A549 (cell line): ENCODE measurements at regions not wholly inside any gene's neighbourhood (a gene's known extent, or its start where the extent isn't known, plus 50 kb on each side); places are given as distances from the start of the nearest gene placed in this dataset.

ENCODE experiments used
- ATAC-seq, 2 experiments: fragments of 200-7000 bp in 1 of 2; fragments of >200 bp in 1 of 2; cut with Nextera tagmentation in 1 of 2; cut with Tn5 transposase in 1 of 2; 3 replicates each; pipeline versions ENCODE4 v1.8.0 to v1.9.1; 2018 to 2020; ENCODE audit warnings: mild to moderate bottlenecking in 1 of 2, moderate library complexity in 1 of 2
- CTCF ChIA-PET: fragments of 300-600 bp; sonication (Branson Sonifier 250); formaldehyde crosslinking; extraction: SDS; loops from one replicate; lab custom pipeline; 2021; ENCODE audit warnings: antibody characterized with exemption, inconsistent platforms; lab: Yijun Ruan, JAX
- POLR2A ChIA-PET: fragments of 350-600 bp; formaldehyde crosslinking; extraction: SDS; loops from one replicate; lab custom pipeline; 2021; ENCODE audit warnings: antibody characterized with exemption, inconsistent platforms; lab: Yijun Ruan, JAX
- DNase-seq, 2 experiments: peaks; one replicate each; pipeline versions ENCODE4 v3.0.0 to v3.0.0-alpha.2; 2011 to 2016; ENCODE audit warnings: low read depth in 1 of 2, low spot score in 1 of 2
- FAIRE-seq: peaks from 2 replicates; lab custom pipeline; 2011; peaks lifted over from hg19 to GRCh38; lab: Jason Lieb, UNC
- H3K27ac ChIP-seq, 2 experiments: fragments of >200 bp; sonication (Bioruptor Twin); formaldehyde crosslinking; 3 replicates each; pipeline ENCODE4 v1.5.1; 2016 to 2017
- H3K4me1 ChIP-seq: fragments of >200 bp; sonication (Bioruptor Twin); formaldehyde crosslinking; 3 replicates; pipeline ENCODE4 v1.6.1; 2016
- H3K4me2 ChIP-seq: fragments of >200 bp; sonication (Bioruptor Twin); formaldehyde crosslinking; 3 replicates; pipeline ENCODE4 v1.6.1; 2016
- H3K4me3 ChIP-seq: fragments of >200 bp; sonication (Bioruptor Twin); formaldehyde crosslinking; 3 replicates; pipeline ENCODE4 v1.5.1; 2016
- H3K9me3 ChIP-seq: fragments of >200 bp; sonication (Bioruptor Twin); formaldehyde crosslinking; 3 replicates; pipeline ENCODE4 v1.6.1; 2016
- ATOH8 ChIP-seq: fragments of 250-450 bp; sonication (Bioruptor Pico); IDR thresholded peaks from 2 replicates; pipeline ENCODE4 v1.5.0; 2020; ENCODE audit warnings: low read depth, mild to moderate bottlenecking, moderate library complexity
- BHLHE40 ChIP-seq: IDR thresholded peaks from 2 replicates; pipeline ENCODE4 v1.6.1; 2012; ENCODE audit warnings: low read depth, low read length, inconsistent platforms
- CBX2 ChIP-seq: fragments of 200-600 bp; sonication (generic); IDR thresholded peaks from 2 replicates; pipeline ENCODE4 v1.6.1; 2016; ENCODE audit warnings: low read depth, mild to moderate bottlenecking, borderline replicate concordance
- CBX8 ChIP-seq: fragments of 200-600 bp; sonication (generic); IDR thresholded peaks from 2 replicates; pipeline ENCODE4 v1.6.1; 2016
- CEBPB ChIP-seq, 2 experiments: fragments of >200 bp in 1 of 2; sonication (Bioruptor Twin) in 1 of 2; formaldehyde crosslinking in 1 of 2; IDR thresholded peaks; 2 replicates each; pipeline ENCODE4 v1.6.1; 2012 to 2016
- CHD2 ChIP-seq: fragments of 150-350 bp; IDR thresholded peaks from 2 replicates; pipeline ENCODE4 v1.6.1; 2014; ENCODE audit warnings: low read length; ENCODE audit not compliant: partially characterized antibody
- FOSL2 ChIP-seq, 2 experiments: fragments of 450-650 bp in 1 of 2; fragments of >200 bp in 1 of 2; sonication (Bioruptor Twin) in 1 of 2; formaldehyde crosslinking; IDR thresholded peaks; 2 replicates each; pipeline versions ENCODE4 v1.5.0 to v1.6.1; 2016 to 2020; ENCODE audit warnings: mild to moderate bottlenecking in 1 of 2, moderate library complexity in 1 of 2
- FOXS1 ChIP-seq: fragments of 250-450 bp; sonication (Bioruptor Pico); IDR thresholded peaks from 2 replicates; pipeline ENCODE4 v1.5.0; 2020; ENCODE audit warnings: mild to moderate bottlenecking, moderate library complexity
- GATA3 ChIP-seq: IDR thresholded peaks from 2 replicates; pipeline ENCODE4 v1.6.1; 2012; ENCODE audit warnings: borderline replicate concordance
- HES2 ChIP-seq: fragments of >200 bp; sonication (Bioruptor Twin); formaldehyde crosslinking; IDR thresholded peaks from 2 replicates; pipeline ENCODE4 v1.6.1; 2016
- HEYL ChIP-seq: fragments of 250-450 bp; sonication (Bioruptor Pico); IDR thresholded peaks from 2 replicates; pipeline ENCODE4 v1.8.0; 2021; ENCODE audit warnings: mild to moderate bottlenecking, moderate library complexity
- HOXB5 ChIP-seq: fragments of 250-450 bp; sonication (Bioruptor Pico); IDR thresholded peaks from 2 replicates; pipeline ENCODE4 v1.5.0; 2020; ENCODE audit warnings: mild to moderate bottlenecking, moderate library complexity
- KDM1A ChIP-seq: fragments of 200-600 bp; sonication (generic); IDR thresholded peaks from 2 replicates; pipeline ENCODE4 v1.6.1; 2016; ENCODE audit warnings: low read depth, mild to moderate bottlenecking
- MAZ ChIP-seq: fragments of 150-350 bp; IDR thresholded peaks from 2 replicates; pipeline ENCODE4 v1.6.1; 2014; ENCODE audit warnings: antibody characterized with exemption, low read depth, low read length, borderline replicate concordance
- MYC ChIP-seq: IDR thresholded peaks from 2 replicates; pipeline ENCODE4 v1.6.1; 2012; ENCODE audit warnings: mild to moderate bottlenecking, inconsistent platforms, low read length, improper control_type of control experiment, borderline replicate concordance
- NPAS2 ChIP-seq: fragments of 250-450 bp; sonication (Bioruptor Pico); IDR thresholded peaks from 2 replicates; pipeline ENCODE4 v1.8.0; 2022; ENCODE audit warnings: mild to moderate bottlenecking, moderate library complexity, borderline replicate concordance
- PHF8 ChIP-seq: fragments of 200-600 bp; sonication (generic); IDR thresholded peaks from 2 replicates; pipeline ENCODE4 v1.6.1; 2016; ENCODE audit warnings: low read depth, mild to moderate bottlenecking, antibody characterized with exemption, moderate library complexity, borderline replicate concordance
- POLR2AphosphoS2 ChIP-seq: conservative IDR thresholded peaks from 2 replicates; pipeline ENCODE4 v1.6.1; 2012; ENCODE audit warnings: low read length, improper control_type of control experiment, inconsistent platforms
- RAD21 ChIP-seq, 2 experiments: fragments of >200 bp in 1 of 2; sonication (Bioruptor Twin) in 1 of 2; formaldehyde crosslinking in 1 of 2; IDR thresholded peaks in 1 of 2; conservative IDR thresholded peaks in 1 of 2; 2 replicates in 1 of 2; 3 replicates in 1 of 2; pipeline ENCODE4 v1.6.1; 2012 to 2018; ENCODE audit warnings: inconsistent platforms in 1 of 2
- REST ChIP-seq: fragments of 200-600 bp; sonication (generic); IDR thresholded peaks from 2 replicates; pipeline ENCODE4 v1.6.1; 2016; ENCODE audit warnings: antibody characterized with exemption, mild to moderate bottlenecking, moderate library complexity
- RFX5 ChIP-seq: fragments of 450-650 bp; IDR thresholded peaks from 2 replicates; pipeline ENCODE4 v1.7.1; 2014; ENCODE audit warnings: antibody characterized with exemption, mild to moderate bottlenecking, moderate library complexity
- SMC3 ChIP-seq: fragments of >200 bp; sonication (Bioruptor Twin); formaldehyde crosslinking; IDR thresholded peaks from 3 replicates; pipeline ENCODE4 v1.6.1; 2018; ENCODE audit warnings: inconsistent platforms
- TFCP2L1 ChIP-seq: fragments of 250-450 bp; sonication (Bioruptor Pico); IDR thresholded peaks from 2 replicates; pipeline ENCODE4 v1.5.0; 2021; ENCODE audit warnings: mild to moderate bottlenecking
- ZFP36 ChIP-seq: fragments of 450-650 bp; IDR thresholded peaks from 2 replicates; pipeline ENCODE4 v1.6.1; 2014; ENCODE audit warnings: borderline replicate concordance; ENCODE audit not compliant: partially characterized antibody
- WGBS: methylation state at CpG from one replicate; pipeline ENCODE4 v1.1.6; 2017; ENCODE audit errors: missing lambda C conversion rate; 5-methylcytosine and 5-hydroxymethylcytosine counted together
- TF ChIP-seq, protein P1 (sequence below): fragments of >200 bp; sonication (Bioruptor Twin); formaldehyde crosslinking; IDR thresholded peaks from 3 replicates; pipeline ENCODE4 v1.6.1; 2016
- TF ChIP-seq, protein P2 (sequence below): fragments of 150-350 bp; IDR thresholded peaks from 2 replicates; pipeline ENCODE4 v1.6.1; 2014; ENCODE audit warnings: low read depth, mild to moderate bottlenecking, low read length
- TF ChIP-seq, protein P3 (sequence below): IDR thresholded peaks from 2 replicates; pipeline ENCODE4 v1.6.1; 2012

DNA sequence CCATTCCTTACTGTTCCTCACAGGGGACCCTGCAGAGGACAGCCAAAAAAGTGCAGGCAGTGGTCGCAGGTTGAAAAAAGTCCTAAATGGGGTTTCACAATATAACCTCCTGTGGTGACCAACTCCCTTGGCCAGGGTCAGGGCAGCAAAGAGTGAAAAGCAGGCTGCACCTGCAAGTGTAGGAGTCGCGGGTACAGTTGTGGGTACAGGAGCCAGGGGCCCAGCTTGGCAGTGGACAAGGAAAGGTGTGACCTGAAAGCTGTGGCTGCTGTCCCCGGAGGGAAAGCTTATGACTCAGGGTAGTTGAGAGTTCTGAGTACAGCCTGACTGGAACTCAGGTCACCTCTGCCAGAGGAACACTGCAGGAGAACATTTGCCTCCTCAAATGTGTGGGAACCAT lies 1114.1 kb downstream of the ROBO2 start:
- ChIA-PET POLR2A (no interaction called here), CTCF (no interaction called here)
- Histone ChIP-seq H3K4me1 (no peaks in the 10 kb centered on the region), H3K9me3 (no peaks in the 10 kb centered on the region), H3K4me3 (no peak overlapping the region), H3K4me2 (no peak overlapping the region), H3K27ac (no peak overlapping the region)
- no peak for DNase-seq
- 2% methylated on average over 4 of the region's 4 CpGs for WGBS
- no peak for FAIRE-seq
- ATAC-seq: no peak
- TF ChIP-seq MYC (no peak), HOXB5 (no peak)
- TF ChIP-seq, protein P1, sequence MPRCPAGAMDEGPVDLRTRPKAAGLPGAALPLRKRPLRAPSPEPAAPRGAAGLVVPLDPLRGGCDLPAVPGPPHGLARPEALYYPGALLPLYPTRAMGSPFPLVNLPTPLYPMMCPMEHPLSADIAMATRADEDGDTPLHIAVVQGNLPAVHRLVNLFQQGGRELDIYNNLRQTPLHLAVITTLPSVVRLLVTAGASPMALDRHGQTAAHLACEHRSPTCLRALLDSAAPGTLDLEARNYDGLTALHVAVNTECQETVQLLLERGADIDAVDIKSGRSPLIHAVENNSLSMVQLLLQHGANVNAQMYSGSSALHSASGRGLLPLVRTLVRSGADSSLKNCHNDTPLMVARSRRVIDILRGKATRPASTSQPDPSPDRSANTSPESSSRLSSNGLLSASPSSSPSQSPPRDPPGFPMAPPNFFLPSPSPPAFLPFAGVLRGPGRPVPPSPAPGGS: no peak

- CTCF ChIA-PET: no interaction called here
- no peak overlapping the region for H3K4me2 ChIP-seq
- TF ChIP-seq POLR2AphosphoS2 (no peak), SMC3 (no peak), ZFP36 (no peak), CEBPB (IDR thresholded peaks at IDR 0.05) (no peak), CBX8 (no peak), MAZ (no peak), NPAS2 (CRISPR knock-in tag) (no peak), ATOH8 (no peak), FOSL2 (IDR thresholded peaks at IDR 0.05) (no peak), FOSL2 (CRISPR knock-in tag; IDR thresholded peaks at IDR 0.05) (no peak), BHLHE40 (no peak), HES2 (no peak), MYC (no peak), TFCP2L1 (CRISPR knock-in tag) (no peak), GATA3 (no peak), RFX5 (no peak), PHF8 (no peak), HEYL (no peak), RAD21 (conservative IDR thresholded peaks at IDR 0.05 in 1 of 2, IDR thresholded peaks at IDR 0.05 in 1 of 2) (no peak)
- TF ChIP-seq, protein P2, sequence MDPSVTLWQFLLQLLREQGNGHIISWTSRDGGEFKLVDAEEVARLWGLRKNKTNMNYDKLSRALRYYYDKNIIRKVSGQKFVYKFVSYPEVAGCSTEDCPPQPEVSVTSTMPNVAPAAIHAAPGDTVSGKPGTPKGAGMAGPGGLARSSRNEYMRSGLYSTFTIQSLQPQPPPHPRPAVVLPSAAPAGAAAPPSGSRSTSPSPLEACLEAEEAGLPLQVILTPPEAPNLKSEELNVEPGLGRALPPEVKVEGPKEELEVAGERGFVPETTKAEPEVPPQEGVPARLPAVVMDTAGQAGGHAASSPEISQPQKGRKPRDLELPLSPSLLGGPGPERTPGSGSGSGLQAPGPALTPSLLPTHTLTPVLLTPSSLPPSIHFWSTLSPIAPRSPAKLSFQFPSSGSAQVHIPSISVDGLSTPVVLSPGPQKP: no peak
- no peak for ATAC-seq
- no peaks in the 10 kb centered on the region for H3K9me3 ChIP-seq
- no peak overlapping the region for H3K4me3 ChIP-seq
- FAIRE-seq: no peak
- no peak overlapping the region for H3K27ac ChIP-seq
- no peaks in the 10 kb centered on the region for H3K4me1 ChIP-seq
- no peak for DNase-seq
- POLR2A ChIA-PET: no interaction called here
- WGBS: 12% methylated on average over 3 of the region's 3 CpGs
These were observed 1114.8 kb downstream of the ROBO2 start for GRCh38 chr3:78154521-78155186.

- WGBS: 17% methylated on average over 4 of the region's 4 CpGs
- CTCF ChIA-PET: no interaction called here
- Histone ChIP-seq H3K4me2 (no peak overlapping the region), H3K4me3 (no peak overlapping the region), H3K9me3 (no peaks in the 10 kb centered on the region), H3K27ac (no peak overlapping the region), H3K4me1 (no peaks in the 10 kb centered on the region)
- FAIRE-seq (no peak), DNase-seq (no peak), ATAC-seq (no peak)
- POLR2A ChIA-PET: no interaction called here
- TF ChIP-seq REST: no peak
- no peak for TF ChIP-seq CHD2
- no peak for TF ChIP-seq CBX2
- TF ChIP-seq KDM1A: no peak
- TF ChIP-seq, protein P3, sequence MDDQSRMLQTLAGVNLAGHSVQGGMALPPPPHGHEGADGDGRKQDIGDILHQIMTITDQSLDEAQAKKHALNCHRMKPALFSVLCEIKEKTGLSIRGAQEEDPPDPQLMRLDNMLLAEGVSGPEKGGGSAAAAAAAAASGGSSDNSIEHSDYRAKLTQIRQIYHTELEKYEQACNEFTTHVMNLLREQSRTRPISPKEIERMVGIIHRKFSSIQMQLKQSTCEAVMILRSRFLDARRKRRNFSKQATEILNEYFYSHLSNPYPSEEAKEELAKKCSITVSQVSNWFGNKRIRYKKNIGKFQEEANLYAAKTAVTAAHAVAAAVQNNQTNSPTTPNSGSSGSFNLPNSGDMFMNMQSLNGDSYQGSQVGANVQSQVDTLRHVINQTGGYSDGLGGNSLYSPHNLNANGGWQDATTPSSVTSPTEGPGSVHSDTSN: no peak
- TF ChIP-seq TFCP2L1 (CRISPR knock-in tag): no peak
- no peak for TF ChIP-seq FOXS1 (CRISPR knock-in tag)
- no peak for TF ChIP-seq RFX5
These were observed 1121.8 kb downstream of the ROBO2 start for GRCh38 chr3:78161736-78162135.
